ENCODE measurements at regions not wholly inside any gene's neighbourhood (a gene's known extent, or its start where the extent isn't known, plus 50 kb on each side); places are given as distances from the start of the nearest gene placed in this dataset.

- no peaks in the 10 kb centered on the region for H3K27me3 ChIP-seq (ENCODE audit: control insufficient read depth, low read length)
- TF ChIP-seq EZH2phosphoT487 (IDR thresholded peaks at IDR 0.05; ENCODE audit: borderline replicate concordance, low read length) (no peak), CTCF (IDR thresholded peaks at IDR 0.05; ENCODE audit: low read depth, low read length, poor library complexity, severe bottlenecking) (no peak)
- H3K79me2 ChIP-seq (ENCODE audit: control insufficient read depth, low read length) = no peaks in the 10 kb centered on the region
- H3K4me2 ChIP-seq (ENCODE audit: low read length) = no peak overlapping the region
- no peaks in the 10 kb centered on the region for H3K36me3 ChIP-seq (ENCODE audit: control insufficient read depth, low read length)
- no peaks in the 10 kb centered on the region for H3F3A ChIP-seq (ENCODE audit: control insufficient read depth, insufficient read depth)
- no peaks in the 10 kb centered on the region for H4K20me1 ChIP-seq (ENCODE audit: control insufficient read depth, insufficient read depth, low read depth, low read length)
- H3K4me1 ChIP-seq (ENCODE audit: control insufficient read depth, low read length) = no peaks in the 10 kb centered on the region
- H3K9me3 ChIP-seq (ENCODE audit: control insufficient read depth, insufficient read depth, low read length) = no peaks in the 10 kb centered on the region
- no peak overlapping the region for H3K4me3 ChIP-seq (ENCODE audit: low read length)
- no peak overlapping the region for H3K27ac ChIP-seq (ENCODE audit: low read depth, low read length)
- H3K9me2 ChIP-seq (replicated peaks; ENCODE audit: control insufficient read depth, low read length) = no peaks in the 10 kb centered on the region
Observed at GRCh38 chr11:127454856-127455255, 454.3 kb upstream of the KIRREL3 start.

- Histone ChIP-seq H3K79me2 (ENCODE audit: control insufficient read depth, low read length) (no peaks in the 10 kb centered on the region), H3K9me3 (ENCODE audit: control insufficient read depth, insufficient read depth, low read length) (no peaks in the 10 kb centered on the region), H3K27ac (ENCODE audit: low read depth, low read length) (no peak overlapping the region), H3K36me3 (ENCODE audit: control insufficient read depth, low read length) (no peaks in the 10 kb centered on the region), H3K4me1 (ENCODE audit: control insufficient read depth, low read length) (no peaks in the 10 kb centered on the region), H3K9me2 (replicated peaks; ENCODE audit: control insufficient read depth, low read length) (no peaks in the 10 kb centered on the region), H3K4me2 (ENCODE audit: low read length) (no peak overlapping the region), H3K27me3 (ENCODE audit: control insufficient read depth, low read length) (no peaks in the 10 kb centered on the region), H3K4me3 (ENCODE audit: low read length) (no peak overlapping the region), H4K20me1 (ENCODE audit: control insufficient read depth, insufficient read depth, low read depth, low read length) (no peaks in the 10 kb centered on the region), H3F3A (ENCODE audit: control insufficient read depth, insufficient read depth) (no peaks in the 10 kb centered on the region)
- TF ChIP-seq CTCF (IDR thresholded peaks at IDR 0.05; ENCODE audit: low read depth, low read length, poor library complexity, severe bottlenecking) (no peak), EZH2phosphoT487 (IDR thresholded peaks at IDR 0.05; ENCODE audit: borderline replicate concordance, low read length) (no peak)
Observed at GRCh38 chr11:127452533-127452932, 452.0 kb upstream of the KIRREL3 start.

GRCh38 chr11:127451861-127452260 is 451.3 kb upstream of the KIRREL3 start:
- no peaks in the 10 kb centered on the region for H3K9me2 ChIP-seq (replicated peaks; ENCODE audit: control insufficient read depth, low read length)
- no peak overlapping the region for H3K4me2 ChIP-seq (ENCODE audit: low read length)
- H3K4me3 ChIP-seq (ENCODE audit: low read length) = no peak overlapping the region
- H4K20me1 ChIP-seq (ENCODE audit: control insufficient read depth, insufficient read depth, low read depth, low read length) = no peaks in the 10 kb centered on the region
- H3K36me3 ChIP-seq (ENCODE audit: control insufficient read depth, low read length) = no peaks in the 10 kb centered on the region
- no peaks in the 10 kb centered on the region for H3F3A ChIP-seq (ENCODE audit: control insufficient read depth, insufficient read depth)
- no peak overlapping the region for H3K27ac ChIP-seq (ENCODE audit: low read depth, low read length)
- H3K4me1 ChIP-seq (ENCODE audit: control insufficient read depth, low read length) = no peaks in the 10 kb centered on the region
- no peaks in the 10 kb centered on the region for H3K9me3 ChIP-seq (ENCODE audit: control insufficient read depth, insufficient read depth, low read length)
- no peaks in the 10 kb centered on the region for H3K79me2 ChIP-seq (ENCODE audit: control insufficient read depth, low read length)
- H3K27me3 ChIP-seq (ENCODE audit: control insufficient read depth, low read length) = no peaks in the 10 kb centered on the region
- TF ChIP-seq EZH2phosphoT487 (IDR thresholded peaks at IDR 0.05; ENCODE audit: borderline replicate concordance, low read length) (no peak), CTCF (IDR thresholded peaks at IDR 0.05; ENCODE audit: low read depth, low read length, poor library complexity, severe bottlenecking) (no peak)

- Histone ChIP-seq H3K9me2 (replicated peaks; ENCODE audit: control insufficient read depth, low read length) (no peaks in the 10 kb centered on the region), H4K20me1 (ENCODE audit: control insufficient read depth, insufficient read depth, low read depth, low read length) (no peaks in the 10 kb centered on the region), H3K4me2 (ENCODE audit: low read length) (no peak overlapping the region), H3K9me3 (ENCODE audit: control insufficient read depth, insufficient read depth, low read length) (no peaks in the 10 kb centered on the region), H3K4me1 (ENCODE audit: control insufficient read depth, low read length) (no peaks in the 10 kb centered on the region), H3K27ac (ENCODE audit: low read depth, low read length) (no peak overlapping the region), H3K36me3 (ENCODE audit: control insufficient read depth, low read length) (no peaks in the 10 kb centered on the region), H3K27me3 (ENCODE audit: control insufficient read depth, low read length) (no peaks in the 10 kb centered on the region), H3F3A (ENCODE audit: control insufficient read depth, insufficient read depth) (no peaks in the 10 kb centered on the region), H3K4me3 (ENCODE audit: low read length) (no peak overlapping the region), H3K79me2 (ENCODE audit: control insufficient read depth, low read length) (no peaks in the 10 kb centered on the region)
- TF ChIP-seq CTCF (IDR thresholded peaks at IDR 0.05; ENCODE audit: low read depth, low read length, poor library complexity, severe bottlenecking) (no peak), EZH2phosphoT487 (IDR thresholded peaks at IDR 0.05; ENCODE audit: borderline replicate concordance, low read length) (no peak)
Observed at GRCh38 chr11:127448101-127448500, 447.5 kb upstream of the KIRREL3 start.

Measured in DOHH2 (cell line).